Nephron (organoid): ENCODE measurements at regions not wholly inside any gene's neighbourhood (a gene's known extent, or its start where the extent isn't known, plus 50 kb on each side); places are given as distances from the start of the nearest gene placed in this dataset.
"Not testable (repeated sequence)": the region's sequence is repeated elsewhere in the genome, so short reads cannot be mapped to it uniquely, and the experiment has no call there.

Source experiments
- H3K27ac Mint-ChIP-seq, 3 experiments: 2 replicates each; pipeline ENCODE4 v1.8.0; 2020; ENCODE audit warnings: mixed read lengths in 3 of 3, mild to moderate bottlenecking in 2 of 3, moderate library complexity in 1 of 3
- H3K27me3 Mint-ChIP-seq: 2 replicates; pipeline ENCODE4 v1.8.0; 2021; ENCODE audit warnings: low read depth, mild to moderate bottlenecking, moderate library complexity, mixed read lengths
- H3K36me3 Mint-ChIP-seq: 2 replicates; pipeline ENCODE4 v1.8.0; 2020; ENCODE audit warnings: low read depth, mixed read lengths
- H3K4me1 Mint-ChIP-seq: 2 replicates; pipeline ENCODE4 v1.8.0; 2020; ENCODE audit warnings: mixed read lengths
- H3K4me3 Mint-ChIP-seq, 3 experiments: 2 replicates each; pipeline ENCODE4 v1.8.0; 2020; ENCODE audit warnings: mild to moderate bottlenecking in 3 of 3, mixed read lengths in 3 of 3, moderate library complexity in 2 of 3
- H3K9me3 Mint-ChIP-seq: 2 replicates; pipeline ENCODE4 v1.8.0; 2020; ENCODE audit warnings: mixed read lengths
- CTCF ChIP-seq, 3 experiments: fragments of 200-600 bp; sonication (generic); IDR thresholded peaks; one replicate each; pipeline ENCODE4 v1.5.0; 2021; ENCODE audit warnings: antibody characterized with exemption in 3 of 3; ENCODE audit not compliant: unreplicated experiment in 3 of 3

GRCh38 chr12:112686373-112686772, 105.2 kb upstream of the RPH3A start:
- TF ChIP-seq CTCF (IDR thresholded peaks at IDR 0.05; ENCODE audit: unreplicated experiment in 3 of 3) = no peak
- H3K27ac Mint-ChIP-seq = no peak overlapping the region
- no peaks in the 10 kb centered on the region for H3K36me3 Mint-ChIP-seq

GRCh38 chr12:112694065-112694464, 97.5 kb upstream of the RPH3A start:
- Mint-ChIP-seq H3K4me3 (no peak overlapping the region), H3K27me3 (peaks cover 8% of the 10 kb centered on the region), H3K27ac (no peak overlapping the region), H3K9me3 (no peaks in the 10 kb centered on the region), H3K36me3 (no peaks in the 10 kb centered on the region), H3K4me1 (no peaks in the 10 kb centered on the region)
- TF ChIP-seq CTCF (IDR thresholded peaks at IDR 0.05; ENCODE audit: unreplicated experiment in 3 of 3) = no peak

More at GRCh38 chr12:112686373-112686772, 105.2 kb upstream of the RPH3A start:
- peaks cover 28% of the 10 kb centered on the region for H3K27me3 Mint-ChIP-seq
- H3K4me3 Mint-ChIP-seq = no peak overlapping the region
- no peaks in the 10 kb centered on the region for H3K4me1 Mint-ChIP-seq
- no peaks in the 10 kb centered on the region for H3K9me3 Mint-ChIP-seq

GRCh38 chr12:112697441-112697840, 94.1 kb upstream of the RPH3A start:
- peaks cover 20% of the 10 kb centered on the region for H3K27me3 Mint-ChIP-seq
- not testable (repeated sequence) for H3K27ac Mint-ChIP-seq, H3K36me3 Mint-ChIP-seq, H3K4me3 Mint-ChIP-seq, H3K9me3 Mint-ChIP-seq, H3K4me1 Mint-ChIP-seq

GRCh38 chr12:112705037-112705632, 86.4 kb upstream of the RPH3A start:
- Mint-ChIP-seq H3K9me3 (no peaks in the 10 kb centered on the region), H3K4me1 (no peaks in the 10 kb centered on the region), H3K27me3 (peaks cover 20% of the 10 kb centered on the region), H3K36me3 (no peaks in the 10 kb centered on the region), H3K4me3 (no peak overlapping the region), H3K27ac (no peak overlapping the region)
- TF ChIP-seq CTCF (IDR thresholded peaks at IDR 0.05; ENCODE audit: unreplicated experiment in 3 of 3) = no peak

GRCh38 chr12:112710414-112710813, 81.1 kb upstream of the RPH3A start:
- peaks cover 7% of the 10 kb centered on the region for H3K27me3 Mint-ChIP-seq
- H3K4me1 Mint-ChIP-seq = no peaks in the 10 kb centered on the region
- no peak overlapping the region for H3K4me3 Mint-ChIP-seq
- no peaks in the 10 kb centered on the region for H3K9me3 Mint-ChIP-seq
- no peak overlapping the region for H3K27ac Mint-ChIP-seq
- TF ChIP-seq CTCF (IDR thresholded peaks at IDR 0.05; ENCODE audit: unreplicated experiment in 3 of 3) = no peak
- no peaks in the 10 kb centered on the region for H3K36me3 Mint-ChIP-seq

- Mint-ChIP-seq H3K36me3 (no peaks in the 10 kb centered on the region), H3K27ac (no peak overlapping the region), H3K4me3 (no peak overlapping the region), H3K4me1 (no peaks in the 10 kb centered on the region), H3K9me3 (no peaks in the 10 kb centered on the region), H3K27me3 (peaks cover 7% of the 10 kb centered on the region)
- TF ChIP-seq CTCF (IDR thresholded peaks at IDR 0.05; ENCODE audit: unreplicated experiment in 3 of 3) = no peak
These were observed 80.5 kb upstream of the RPH3A start for GRCh38 chr12:112711026-112711425.
